ENCODE measurements at regions not wholly inside any gene's neighbourhood (a gene's known extent, or its start where the extent isn't known, plus 50 kb on each side); places are given as distances from the start of the nearest gene placed in this dataset.

- no peaks in the 10 kb centered on the region for H3K4me1 Mint-ChIP-seq (ENCODE audit: low read depth)
- no peak overlapping the region for H3K4me3 Mint-ChIP-seq
- no peaks in the 10 kb centered on the region for H3K36me3 Mint-ChIP-seq
- no peak overlapping the region for H3K27ac Mint-ChIP-seq
- peaks cover 8% of the 10 kb centered on the region for H3K27me3 Mint-ChIP-seq
- no peaks in the 10 kb centered on the region for H3K9me3 Mint-ChIP-seq (ENCODE audit: low read depth)
Observed at GRCh38 chr2:61774351-61774750, 79.5 kb downstream of the FAM161A start.

- no peak overlapping the region for H3K4me3 Mint-ChIP-seq
- H3K9me3 Mint-ChIP-seq (ENCODE audit: low read depth), result no peaks in the 10 kb centered on the region
- no peak overlapping the region for H3K27ac Mint-ChIP-seq
- H3K36me3 Mint-ChIP-seq, result no peaks in the 10 kb centered on the region
- peaks cover 7% of the 10 kb centered on the region for H3K27me3 Mint-ChIP-seq
- H3K4me1 Mint-ChIP-seq (ENCODE audit: low read depth), result no peaks in the 10 kb centered on the region
Observed at GRCh38 chr2:61771904-61772845, 81.7 kb downstream of the FAM161A start.

GRCh38 chr2:61770746-61771145 lies 83.1 kb downstream of the FAM161A start:
- H3K9me3 Mint-ChIP-seq (ENCODE audit: low read depth), result no peaks in the 10 kb centered on the region
- H3K27me3 Mint-ChIP-seq, result peaks cover 2% of the 10 kb centered on the region
- no peaks in the 10 kb centered on the region for H3K36me3 Mint-ChIP-seq
- H3K4me3 Mint-ChIP-seq, result no peak overlapping the region
- H3K27ac Mint-ChIP-seq, result no peak overlapping the region
- no peaks in the 10 kb centered on the region for H3K4me1 Mint-ChIP-seq (ENCODE audit: low read depth)

GRCh38 chr2:61770298-61770697 lies 83.6 kb downstream of the FAM161A start:
- Mint-ChIP-seq H3K27ac (no peak overlapping the region), H3K27me3 (peaks cover 2% of the 10 kb centered on the region), H3K4me3 (no peak overlapping the region), H3K4me1 (ENCODE audit: low read depth) (no peaks in the 10 kb centered on the region), H3K36me3 (no peaks in the 10 kb centered on the region), H3K9me3 (ENCODE audit: low read depth) (no peaks in the 10 kb centered on the region)

GRCh38 chr2:61769093-61769675 lies 84.7 kb downstream of the FAM161A start:
- Mint-ChIP-seq H3K27me3 (peaks cover 2% of the 10 kb centered on the region), H3K27ac (no peak overlapping the region), H3K36me3 (no peaks in the 10 kb centered on the region), H3K9me3 (ENCODE audit: low read depth) (no peaks in the 10 kb centered on the region), H3K4me1 (ENCODE audit: low read depth) (peaks cover 5% of the 10 kb centered on the region), H3K4me3 (no peak overlapping the region)

GRCh38 chr2:61764035-61764800 lies 89.6 kb downstream of the FAM161A start:
- peaks cover 21% of the 10 kb centered on the region for H3K4me1 Mint-ChIP-seq (ENCODE audit: low read depth)
- H3K27me3 Mint-ChIP-seq, result peaks cover under 1% of the 10 kb centered on the region
- H3K9me3 Mint-ChIP-seq (ENCODE audit: low read depth), result no peaks in the 10 kb centered on the region
- peaks cover 5% of the 10 kb centered on the region for H3K36me3 Mint-ChIP-seq
- peak overlapping the region; percentile 97 for H3K27ac Mint-ChIP-seq
- peak overlapping the region; percentile 94 for H3K4me3 Mint-ChIP-seq

- Mint-ChIP-seq H3K4me1 (ENCODE audit: low read depth) (peaks cover 24% of the 10 kb centered on the region), H3K27me3 (no peaks in the 10 kb centered on the region), H3K36me3 (peaks cover 5% of the 10 kb centered on the region), H3K4me3 (peak overlapping the region; percentile 94), H3K9me3 (ENCODE audit: low read depth) (no peaks in the 10 kb centered on the region), H3K27ac (peak overlapping the region; percentile 97)
Observed at GRCh38 chr2:61763605-61764034, 90.2 kb downstream of the FAM161A start.

- Mint-ChIP-seq H3K27me3 (no peaks in the 10 kb centered on the region), H3K4me3 (peak overlapping the region; percentile 74), H3K4me1 (ENCODE audit: low read depth) (peaks cover 27% of the 10 kb centered on the region), H3K27ac (no peak overlapping the region), H3K9me3 (ENCODE audit: low read depth) (no peaks in the 10 kb centered on the region), H3K36me3 (peaks cover 7% of the 10 kb centered on the region)
Observed at GRCh38 chr2:61762292-61762691, 91.6 kb downstream of the FAM161A start.

GRCh38 chr2:61759718-61760117 lies 94.1 kb downstream of the FAM161A start:
- peaks cover 11% of the 10 kb centered on the region for H3K36me3 Mint-ChIP-seq
- H3K4me3 Mint-ChIP-seq, result no peak overlapping the region
- H3K4me1 Mint-ChIP-seq (ENCODE audit: low read depth), result peaks cover 27% of the 10 kb centered on the region
- no peaks in the 10 kb centered on the region for H3K9me3 Mint-ChIP-seq (ENCODE audit: low read depth)
- no peak overlapping the region for H3K27ac Mint-ChIP-seq
- H3K27me3 Mint-ChIP-seq, result no peaks in the 10 kb centered on the region

GRCh38 chr2:61759005-61759404 lies 94.9 kb downstream of the FAM161A start:
- Mint-ChIP-seq H3K4me1 (ENCODE audit: low read depth) (peaks cover 21% of the 10 kb centered on the region), H3K9me3 (ENCODE audit: low read depth) (no peaks in the 10 kb centered on the region), H3K36me3 (peaks cover 11% of the 10 kb centered on the region), H3K27ac (no peak overlapping the region), H3K4me3 (no peak overlapping the region), H3K27me3 (no peaks in the 10 kb centered on the region)

- Mint-ChIP-seq H3K27ac (no peak overlapping the region), H3K4me3 (no peak overlapping the region), H3K36me3 (peaks cover 11% of the 10 kb centered on the region), H3K27me3 (no peaks in the 10 kb centered on the region), H3K9me3 (ENCODE audit: low read depth) (peaks cover 5% of the 10 kb centered on the region), H3K4me1 (ENCODE audit: low read depth) (peaks cover 21% of the 10 kb centered on the region)
Observed at GRCh38 chr2:61758159-61758558, 95.7 kb downstream of the FAM161A start.

- Mint-ChIP-seq H3K4me1 (ENCODE audit: low read depth) (peaks cover 4% of the 10 kb centered on the region), H3K36me3 (peaks cover 6% of the 10 kb centered on the region), H3K9me3 (ENCODE audit: low read depth) (peaks cover 5% of the 10 kb centered on the region), H3K4me3 (no peak overlapping the region), H3K27ac (no peak overlapping the region), H3K27me3 (no peaks in the 10 kb centered on the region)
Observed at GRCh38 chr2:61753512-61753911, 100.3 kb downstream of the FAM161A start.

GRCh38 chr2:61750624-61751023 lies 103.2 kb downstream of the FAM161A start:
- peaks cover 5% of the 10 kb centered on the region for H3K9me3 Mint-ChIP-seq (ENCODE audit: low read depth)
- no peak overlapping the region for H3K27ac Mint-ChIP-seq

GRCh38 chr2:61742955-61743354 lies 110.9 kb downstream of the FAM161A start:
- H3K9me3 Mint-ChIP-seq (ENCODE audit: low read depth), result no peaks in the 10 kb centered on the region
- H3K36me3 Mint-ChIP-seq, result peaks cover 3% of the 10 kb centered on the region
- H3K27ac Mint-ChIP-seq, result no peak overlapping the region
- H3K27me3 Mint-ChIP-seq, result peaks cover 4% of the 10 kb centered on the region
- H3K4me1 Mint-ChIP-seq (ENCODE audit: low read depth), result no peaks in the 10 kb centered on the region
- no peak overlapping the region for H3K4me3 Mint-ChIP-seq

More at GRCh38 chr2:61750624-61751023, 103.2 kb downstream of the FAM161A start:
- H3K4me3 Mint-ChIP-seq, result no peak overlapping the region
- peaks cover 3% of the 10 kb centered on the region for H3K36me3 Mint-ChIP-seq
- H3K4me1 Mint-ChIP-seq (ENCODE audit: low read depth), result no peaks in the 10 kb centered on the region
- H3K27me3 Mint-ChIP-seq, result peaks cover 4% of the 10 kb centered on the region

GRCh38 chr2:61737841-61738240 lies 116.0 kb downstream of the FAM161A start:
- no peak overlapping the region for H3K4me3 Mint-ChIP-seq

More at GRCh38 chr2:61737841-61738240, 116.0 kb downstream of the FAM161A start:
- Mint-ChIP-seq H3K9me3 (ENCODE audit: low read depth) (no peaks in the 10 kb centered on the region), H3K36me3 (no peaks in the 10 kb centered on the region), H3K4me1 (ENCODE audit: low read depth) (no peaks in the 10 kb centered on the region), H3K27ac (no peak overlapping the region), H3K27me3 (no peaks in the 10 kb centered on the region)

Data from activated naive CD8-positive, alpha-beta T cell (primary cell).